Lung (tissue), 11 donors: ENCODE measurements at regions not wholly inside any gene's neighbourhood (a gene's known extent, or its start where the extent isn't known, plus 50 kb on each side); places are given as distances from the start of the nearest gene placed in this dataset.
"Not testable (repeated sequence)": the region's sequence is repeated elsewhere in the genome, so short reads cannot be mapped to it uniquely, and the experiment has no call there.

Experiments
- ATAC-seq: fragments of 200-7000 bp; cut with Tn5 transposase; one replicate; pipeline ENCODE4 v1.9.1; 2020; ENCODE audit warnings: moderate number of reproducible peaks; ENCODE audit not compliant: insufficient read depth, low FRiP score
- DNase-seq, 3 donors: peaks; one replicate each; pipeline ENCODE4 v3.0.0-alpha.2; 2013 to 2017
- H3K27ac ChIP-seq, 2 donors: one replicate each; pipeline ENCODE4 v1.5.1; 2013; ENCODE audit warnings: mild to moderate bottlenecking in 2 of 2, moderate library complexity in 2 of 2, control low read depth in 1 of 2, inconsistent platforms in 1 of 2, low read depth in 1 of 2, low read length in 1 of 2
- H3K27me3 ChIP-seq, 3 donors: one replicate each; pipeline ENCODE4 v1.5.1; 2013; ENCODE audit warnings: low read length in 2 of 3; ENCODE audit not compliant: control insufficient read depth in 3 of 3, insufficient read depth in 3 of 3
- H3K36me3 ChIP-seq, 4 donors: one replicate each; pipeline ENCODE4 v1.5.1; 2013; ENCODE audit warnings: low read length in 4 of 4, mild to moderate bottlenecking in 1 of 4, moderate library complexity in 1 of 4; ENCODE audit not compliant: control insufficient read depth in 4 of 4, insufficient read depth in 4 of 4
- H3K4me1 ChIP-seq, 5 donors: one replicate each; pipeline ENCODE4 v1.5.1; 2013; ENCODE audit warnings: low read length in 5 of 5, mild to moderate bottlenecking in 2 of 5, moderate library complexity in 1 of 5; ENCODE audit not compliant: control insufficient read depth in 5 of 5, insufficient read depth in 5 of 5
- H3K4me3 ChIP-seq: one replicate; pipeline ENCODE4 v1.5.1; 2013; ENCODE audit warnings: mild to moderate bottlenecking, control low read depth, moderate library complexity
- H3K9ac ChIP-seq, 2 donors: one replicate each; pipeline ENCODE4 v1.5.1; 2013; ENCODE audit warnings: low read length in 2 of 2, control low read depth in 1 of 2; ENCODE audit not compliant: insufficient read depth in 1 of 2
- H3K9me3 ChIP-seq, 4 donors: one replicate each; pipeline ENCODE4 v1.5.1; 2013; ENCODE audit warnings: low read length in 3 of 4, mild to moderate bottlenecking in 1 of 4, moderate library complexity in 1 of 4; ENCODE audit not compliant: control insufficient read depth in 4 of 4, insufficient read depth in 3 of 4
- CTCF ChIP-seq: IDR thresholded peaks from 2 replicates; pipeline ENCODE4 v1.5.1; 2012; ENCODE audit warnings: mild to moderate bottlenecking; ENCODE audit errors: control extremely low read depth, extremely low read depth
- WGBS, 2 donors: extraction: QIAGEN DNeasy Blood & Tissue Kit; methylation state at CpG; one replicate each; pipeline ENCODE4 v1.1.7; 2013; 5-methylcytosine and 5-hydroxymethylcytosine counted together
- donor health status: control.
- donor health status: control.
- donor health status: Bipolar disorder and iron deficiency.
- donor health status: healthy.
- donor health status: DM: yes; HTN: yes; CAD: no.

GRCh38 chr1:121595089-121595488 lies 410.3 kb downstream of the SRGAP2C start:
- Histone ChIP-seq H3K4me3 (no peak overlapping the region), H3K27ac (no peak overlapping the region), H3K27me3 (no peaks in the 10 kb centered on the region), H3K4me1 (no peaks in the 10 kb centered on the region), H3K9me3 (no peaks in the 10 kb centered on the region), H3K9ac (no peak overlapping the region), H3K36me3 (no peaks in the 10 kb centered on the region)
- ATAC-seq: no peak
- TF ChIP-seq CTCF: no peak
- DNase-seq: no peak

DNA sequence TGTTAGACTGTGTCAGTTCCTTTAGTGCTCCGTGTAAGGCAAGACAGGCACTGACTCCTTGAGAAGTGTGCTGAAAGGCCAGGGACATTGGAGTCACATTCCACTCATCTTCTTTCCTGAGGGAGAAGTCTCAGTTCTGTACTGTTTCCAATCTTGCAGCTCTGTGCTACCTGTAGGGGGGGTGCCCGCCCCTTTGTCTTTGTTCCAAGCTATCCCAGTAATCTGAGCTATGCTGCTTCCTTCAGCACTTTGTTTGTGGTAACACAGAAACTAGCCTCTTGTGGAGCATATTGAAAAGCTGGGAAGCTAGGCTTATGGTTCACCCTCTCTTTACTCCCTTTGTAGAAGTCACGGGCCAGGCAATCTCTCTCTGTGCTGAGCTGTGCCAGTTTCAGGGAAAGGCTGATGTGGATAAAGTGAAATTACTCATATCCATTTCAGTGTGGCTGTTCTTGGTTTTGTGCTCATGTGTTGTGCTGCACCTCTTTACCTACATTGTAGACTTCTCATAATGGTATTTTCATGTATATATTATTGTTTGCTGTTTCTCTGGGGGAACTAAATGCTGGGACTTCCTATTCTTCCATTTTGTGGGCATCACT lies 420.2 kb downstream of the SRGAP2C start:
- ATAC-seq, H3K36me3 ChIP-seq, H3K4me3 ChIP-seq, H3K27ac ChIP-seq, H3K27me3 ChIP-seq, DNase-seq, H3K9ac ChIP-seq, H3K9me3 ChIP-seq, H3K4me1 ChIP-seq: not testable (repeated sequence)
- WGBS, 2 donors: 92 to 100% methylated on average over 1 to 2 of the region's 3 CpGs

GRCh38 chr1:121607499-121607898 lies 422.7 kb downstream of the SRGAP2C start:
- WGBS, 2 donors: no CpG with 5 or more reads among the region's 2 CpGs
- not testable (repeated sequence) for ATAC-seq, DNase-seq, H3K4me3 ChIP-seq, H3K4me1 ChIP-seq, H3K27me3 ChIP-seq, H3K36me3 ChIP-seq, H3K27ac ChIP-seq, H3K9me3 ChIP-seq, H3K9ac ChIP-seq
